LNCaP clone FGC (cell line): ENCODE measurements at regions not wholly inside any gene's neighbourhood (a gene's known extent, or its start where the extent isn't known, plus 50 kb on each side); places are given as distances from the start of the nearest gene placed in this dataset.

Experiments used
- DNase-seq: peaks from one replicate; pipeline ENCODE4 v3.0.0-alpha.2; 2011; ENCODE audit warnings: low read depth
- H3K4me3 ChIP-seq: 2 replicates; pipeline ENCODE4 v1.5.1; 2011; ENCODE audit warnings: mild to moderate bottlenecking, low read depth, low read length, control low read depth
- TF ChIP-seq, protein P1 (sequence below): IDR thresholded peaks from 2 replicates; pipeline ENCODE4 v1.5.1; 2012; ENCODE audit warnings: mild to moderate bottlenecking; ENCODE audit not compliant: control insufficient read depth, insufficient read depth; ENCODE audit errors: extremely low read depth

- TF ChIP-seq, protein P1, sequence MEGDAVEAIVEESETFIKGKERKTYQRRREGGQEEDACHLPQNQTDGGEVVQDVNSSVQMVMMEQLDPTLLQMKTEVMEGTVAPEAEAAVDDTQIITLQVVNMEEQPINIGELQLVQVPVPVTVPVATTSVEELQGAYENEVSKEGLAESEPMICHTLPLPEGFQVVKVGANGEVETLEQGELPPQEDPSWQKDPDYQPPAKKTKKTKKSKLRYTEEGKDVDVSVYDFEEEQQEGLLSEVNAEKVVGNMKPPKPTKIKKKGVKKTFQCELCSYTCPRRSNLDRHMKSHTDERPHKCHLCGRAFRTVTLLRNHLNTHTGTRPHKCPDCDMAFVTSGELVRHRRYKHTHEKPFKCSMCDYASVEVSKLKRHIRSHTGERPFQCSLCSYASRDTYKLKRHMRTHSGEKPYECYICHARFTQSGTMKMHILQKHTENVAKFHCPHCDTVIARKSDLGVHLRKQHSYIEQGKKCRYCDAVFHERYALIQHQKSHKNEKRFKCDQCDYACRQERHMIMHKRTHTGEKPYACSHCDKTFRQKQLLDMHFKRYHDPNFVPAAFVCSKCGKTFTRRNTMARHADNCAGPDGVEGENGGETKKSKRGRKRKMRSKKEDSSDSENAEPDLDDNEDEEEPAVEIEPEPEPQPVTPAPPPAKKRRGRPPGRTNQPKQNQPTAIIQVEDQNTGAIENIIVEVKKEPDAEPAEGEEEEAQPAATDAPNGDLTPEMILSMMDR = no peak
- H3K4me3 ChIP-seq = no peak overlapping the region
- no peak for DNase-seq
Observed at GRCh38 chr1:50270926-50271325, 152.3 kb downstream of the DMRTA2 start.

- no peak overlapping the region for H3K4me3 ChIP-seq
- peak; percentile 26 for DNase-seq
- TF ChIP-seq, protein P1 = no peak
Observed at GRCh38 chr1:50268049-50268448, 155.2 kb downstream of the DMRTA2 start.

GRCh38 chr1:50266509-50266908, 156.7 kb downstream of the DMRTA2 start:
- no peak for DNase-seq
- TF ChIP-seq, protein P1 = no peak
- no peak overlapping the region for H3K4me3 ChIP-seq

GRCh38 chr1:50265790-50266314, 157.1 kb downstream of the ELAVL4 start:
- DNase-seq = no peak
- H3K4me3 ChIP-seq = no peak overlapping the region
- TF ChIP-seq, protein P1 = no peak

- DNase-seq = no peak
- no peak overlapping the region for H3K4me3 ChIP-seq
- TF ChIP-seq, protein P1 = no peak
Observed at GRCh38 chr1:50264590-50264989, 155.9 kb downstream of the ELAVL4 start.

DNA sequence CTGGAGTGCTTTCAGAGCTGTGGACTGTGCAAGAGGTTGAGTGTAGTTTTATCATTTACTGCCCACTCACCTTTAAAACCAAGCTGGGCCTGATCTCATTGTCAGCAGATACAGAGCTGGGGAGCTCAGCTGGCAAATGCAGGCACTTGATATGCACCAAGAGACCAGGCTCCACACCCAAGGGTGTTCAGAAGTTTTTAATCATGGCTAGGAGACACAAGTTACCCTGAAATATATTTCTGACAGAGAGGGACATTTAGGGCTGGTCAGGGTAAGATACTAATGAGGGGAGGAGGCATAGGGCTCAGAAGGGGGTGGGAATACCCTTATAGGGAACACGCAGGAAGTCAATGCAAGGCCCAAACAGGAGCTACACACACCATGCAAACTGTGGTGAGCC, 153.7 kb downstream of the ELAVL4 start:
- no peak overlapping the region for H3K4me3 ChIP-seq
- DNase-seq = no peak
- TF ChIP-seq, protein P1 = no peak

GRCh38 chr1:50261951-50262350, 153.2 kb downstream of the ELAVL4 start:
- no peak overlapping the region for H3K4me3 ChIP-seq
- TF ChIP-seq, protein P1 = no peak
- DNase-seq = no peak
